Keratinocyte (primary cell): ENCODE measurements at regions not wholly inside any gene's neighbourhood (a gene's known extent, or its start where the extent isn't known, plus 50 kb on each side); places are given as distances from the start of the nearest gene placed in this dataset.

Experiments used
- DNase-seq: peaks from one replicate; pipeline ENCODE4 v3.0.0-alpha.2; 2011; ENCODE audit warnings: low read depth, missing footprints, low spot score
- FAIRE-seq: peaks from 2 replicates; lab custom pipeline; 2011; peaks lifted over from hg19 to GRCh38; lab: Jason Lieb, UNC
- H2AFZ ChIP-seq: 2 replicates; pipeline ENCODE4 v1.6.0; 2012; ENCODE audit warnings: low read length, control low read depth, inconsistent platforms; ENCODE audit not compliant: control insufficient read depth
- H3K27ac ChIP-seq: 2 replicates; pipeline ENCODE4 v1.5.1; 2011; ENCODE audit warnings: low read length; ENCODE audit not compliant: control insufficient read depth, insufficient read depth
- H3K27me3 ChIP-seq: 3 replicates; pipeline ENCODE4 v1.6.0; 2011; ENCODE audit warnings: low read length; ENCODE audit not compliant: control insufficient read depth, insufficient read depth; ENCODE audit errors: extremely low read depth
- H3K36me3 ChIP-seq, 2 experiments: 2 replicates in 1 of 2; 3 replicates in 1 of 2; pipeline ENCODE4 v1.5.1; 2011; ENCODE audit warnings: low read length in 2 of 2, mild to moderate bottlenecking in 1 of 2; ENCODE audit not compliant: control insufficient read depth in 2 of 2, insufficient read depth in 2 of 2; ENCODE audit errors: extremely low read depth in 1 of 2
- H3K4me1 ChIP-seq: 3 replicates; pipeline ENCODE4 v1.5.1; 2011; ENCODE audit warnings: low read length; ENCODE audit not compliant: control insufficient read depth, insufficient read depth; ENCODE audit errors: extremely low read depth
- H3K4me2 ChIP-seq: 3 replicates; pipeline ENCODE4 v1.6.0; 2011; ENCODE audit warnings: low read depth, low read length; ENCODE audit not compliant: control insufficient read depth, insufficient read depth; ENCODE audit errors: extremely low read depth
- H3K4me3 ChIP-seq, 3 experiments: fragments of 200-600 bp in 1 of 3; sonication (generic) in 1 of 3; 2 replicates in 2 of 3; 3 replicates in 1 of 3; pipeline ENCODE4 v1.5.1; 2011 to 2016; ENCODE audit warnings: low read length in 3 of 3, mild to moderate bottlenecking in 3 of 3, control low read depth in 2 of 3, inconsistent platforms in 1 of 3, low read depth in 1 of 3, mixed read lengths in 1 of 3, mixed run types in 1 of 3, moderate library complexity in 1 of 3; ENCODE audit not compliant: control insufficient read depth in 2 of 3, insufficient read depth in 2 of 3; ENCODE audit errors: extremely low read depth in 1 of 3
- H3K79me2 ChIP-seq: 2 replicates; pipeline ENCODE4 v1.6.0; 2012; ENCODE audit warnings: low read length; ENCODE audit not compliant: control insufficient read depth, insufficient read depth
- H3K9ac ChIP-seq: 3 replicates; pipeline ENCODE4 v1.6.0; 2011; ENCODE audit warnings: low read length; ENCODE audit not compliant: control insufficient read depth, insufficient read depth; ENCODE audit errors: extremely low read depth
- H3K9me1 ChIP-seq: 3 replicates; pipeline ENCODE4 v1.6.0; 2011; ENCODE audit warnings: low read length; ENCODE audit not compliant: control insufficient read depth, insufficient read depth; ENCODE audit errors: extremely low read depth
- H3K9me3 ChIP-seq: 2 replicates; pipeline ENCODE4 v1.5.1; 2012; ENCODE audit warnings: low read depth, low read length; ENCODE audit not compliant: control insufficient read depth
- H4K20me1 ChIP-seq: 3 replicates; pipeline ENCODE4 v1.6.0; 2011; ENCODE audit warnings: low read length; ENCODE audit not compliant: control insufficient read depth, insufficient read depth; ENCODE audit errors: extremely low read depth
- EZH2 ChIP-seq: IDR thresholded peaks from one replicate; pipeline ENCODE4 v1.6.1; 2012; ENCODE audit warnings: inconsistent platforms, mild to moderate bottlenecking, low read length, moderate library complexity
- dilution Hi-C: fragments of 300-500 bp; cut with MboI; formaldehyde crosslinking; loops from one replicate; pipeline ENCODE4 v1.7.0; 2020; ENCODE audit warnings: low sequenced_read_pairs; ENCODE audit not compliant: extremely low pct_ligation_motif_present
- TF ChIP-seq, protein P1 (sequence below), 3 experiments: IDR thresholded peaks in 1 of 3; conservative IDR thresholded peaks in 1 of 3; optimal IDR thresholded peaks in 1 of 3; 2 replicates in 2 of 3; 3 replicates in 1 of 3; pipeline versions ENCODE3 to v1.5.1; 2011; ENCODE audit warnings: low read length in 3 of 3, mild to moderate bottlenecking in 3 of 3, moderate library complexity in 2 of 3, control low read depth in 1 of 3, inconsistent platforms in 1 of 3; ENCODE audit not compliant: insufficient read depth in 2 of 3; ENCODE audit errors: extremely low read depth in 1 of 3

DNA sequence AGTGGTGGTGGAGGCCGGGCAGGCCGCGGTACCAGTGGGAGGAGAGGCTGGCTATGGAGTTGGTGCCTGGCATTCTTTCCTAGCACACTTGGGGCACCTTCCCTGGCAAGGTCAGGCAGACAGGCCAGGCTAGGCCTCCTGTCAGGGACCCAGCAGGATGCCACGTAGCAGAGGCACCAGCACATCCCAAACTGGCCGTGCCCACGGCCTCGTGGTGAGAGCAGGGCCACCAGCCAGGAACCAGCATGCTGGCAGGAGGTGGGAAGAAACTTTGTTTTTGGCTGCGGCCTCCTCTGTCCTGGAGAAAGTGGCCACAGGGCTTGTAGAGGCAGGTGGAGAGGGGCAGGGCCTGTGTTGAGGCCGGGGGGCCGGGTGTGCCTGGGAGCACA lies 57.6 kb upstream of the CBFA2T3 start:
- H3K27me3 ChIP-seq: peaks cover 9% of the 10 kb centered on the region
- no peak for DNase-seq
- no peak overlapping the region for H3K27ac ChIP-seq
- H2AFZ ChIP-seq: no peak overlapping the region
- H3K9ac ChIP-seq: no peak overlapping the region
- no peak for FAIRE-seq
- no peak for TF ChIP-seq EZH2
- TF ChIP-seq, protein P1, sequence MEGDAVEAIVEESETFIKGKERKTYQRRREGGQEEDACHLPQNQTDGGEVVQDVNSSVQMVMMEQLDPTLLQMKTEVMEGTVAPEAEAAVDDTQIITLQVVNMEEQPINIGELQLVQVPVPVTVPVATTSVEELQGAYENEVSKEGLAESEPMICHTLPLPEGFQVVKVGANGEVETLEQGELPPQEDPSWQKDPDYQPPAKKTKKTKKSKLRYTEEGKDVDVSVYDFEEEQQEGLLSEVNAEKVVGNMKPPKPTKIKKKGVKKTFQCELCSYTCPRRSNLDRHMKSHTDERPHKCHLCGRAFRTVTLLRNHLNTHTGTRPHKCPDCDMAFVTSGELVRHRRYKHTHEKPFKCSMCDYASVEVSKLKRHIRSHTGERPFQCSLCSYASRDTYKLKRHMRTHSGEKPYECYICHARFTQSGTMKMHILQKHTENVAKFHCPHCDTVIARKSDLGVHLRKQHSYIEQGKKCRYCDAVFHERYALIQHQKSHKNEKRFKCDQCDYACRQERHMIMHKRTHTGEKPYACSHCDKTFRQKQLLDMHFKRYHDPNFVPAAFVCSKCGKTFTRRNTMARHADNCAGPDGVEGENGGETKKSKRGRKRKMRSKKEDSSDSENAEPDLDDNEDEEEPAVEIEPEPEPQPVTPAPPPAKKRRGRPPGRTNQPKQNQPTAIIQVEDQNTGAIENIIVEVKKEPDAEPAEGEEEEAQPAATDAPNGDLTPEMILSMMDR (optimal IDR thresholded peaks at IDR 0.05 in 1 of 3, IDR thresholded peaks at IDR 0.05 in 1 of 3, conservative IDR thresholded peaks at IDR 0.05 in 1 of 3; ENCODE audit: extremely low read depth in 1 of 3, insufficient read depth in 2 of 3, low read length in 3 of 3): no peak
- no peaks in the 10 kb centered on the region for H3K9me1 ChIP-seq
- H3K36me3 ChIP-seq: no peaks in the 10 kb centered on the region
- dilution Hi-C loops: no loop called here
- H3K79me2 ChIP-seq: no peaks in the 10 kb centered on the region
- H3K4me2 ChIP-seq: no peak overlapping the region
- no peaks in the 10 kb centered on the region for H3K9me3 ChIP-seq
- H3K4me1 ChIP-seq: no peaks in the 10 kb centered on the region
- no peak overlapping the region for H3K4me3 ChIP-seq
- no peaks in the 10 kb centered on the region for H4K20me1 ChIP-seq

DNA sequence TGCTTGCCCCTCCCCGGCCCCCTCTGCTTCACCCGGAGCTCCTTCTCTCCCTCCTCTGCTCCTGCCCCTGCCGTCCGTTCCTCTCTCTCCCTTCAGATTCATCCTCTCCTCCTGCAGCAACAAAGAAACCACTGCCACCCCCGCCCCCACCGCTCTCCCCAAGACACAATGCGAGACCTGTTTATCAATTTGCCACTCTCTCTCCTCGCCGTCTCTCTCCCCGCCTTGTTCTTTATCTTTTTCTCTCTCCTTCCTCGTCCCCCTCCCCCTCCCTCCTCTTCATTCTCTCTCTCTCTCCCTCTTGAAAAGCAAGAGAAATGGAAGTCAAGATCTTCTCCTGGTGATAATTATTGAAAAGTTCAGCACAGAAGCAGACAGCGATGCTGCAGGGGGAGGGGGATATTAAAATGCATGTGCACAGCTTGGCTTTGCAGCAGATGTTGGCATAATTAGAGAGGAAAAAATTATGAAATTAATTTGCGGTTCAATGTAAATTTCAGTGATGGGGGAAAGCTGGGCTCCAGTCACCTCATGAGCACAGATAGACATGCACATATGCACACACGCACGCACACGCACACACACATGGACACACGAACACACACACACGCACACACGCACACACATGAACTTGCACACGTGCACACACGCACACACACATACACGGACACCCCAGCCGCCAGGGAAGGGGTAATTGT lies 58.1 kb upstream of the CBFA2T3 start:
- Histone ChIP-seq H3K9me3 (no peaks in the 10 kb centered on the region), H3K9ac (no peak overlapping the region), H3K4me2 (no peak overlapping the region), H3K79me2 (no peaks in the 10 kb centered on the region), H3K27ac (no peak overlapping the region), H3K4me1 (no peaks in the 10 kb centered on the region), H3K9me1 (no peaks in the 10 kb centered on the region), H4K20me1 (no peaks in the 10 kb centered on the region), H3K4me3 (no peak overlapping the region), H2AFZ (no peak overlapping the region), H3K27me3 (peaks cover 9% of the 10 kb centered on the region), H3K36me3 (no peaks in the 10 kb centered on the region)
- DNase-seq: no peak
- TF ChIP-seq EZH2: no peak
- TF ChIP-seq, protein P1 (optimal IDR thresholded peaks at IDR 0.05 in 1 of 3, IDR thresholded peaks at IDR 0.05 in 1 of 3, conservative IDR thresholded peaks at IDR 0.05 in 1 of 3; ENCODE audit: extremely low read depth in 1 of 3, insufficient read depth in 2 of 3, low read length in 3 of 3): no peak
- no peak for FAIRE-seq
- dilution Hi-C loops: no loop called here
